ENCODE measurements at regions not wholly inside any gene's neighbourhood (a gene's known extent, or its start where the extent isn't known, plus 50 kb on each side); places are given as distances from the start of the nearest gene placed in this dataset.
"Not testable (repeated sequence)": the region's sequence is repeated elsewhere in the genome, so short reads cannot be mapped to it uniquely, and the experiment has no call there.

DNA sequence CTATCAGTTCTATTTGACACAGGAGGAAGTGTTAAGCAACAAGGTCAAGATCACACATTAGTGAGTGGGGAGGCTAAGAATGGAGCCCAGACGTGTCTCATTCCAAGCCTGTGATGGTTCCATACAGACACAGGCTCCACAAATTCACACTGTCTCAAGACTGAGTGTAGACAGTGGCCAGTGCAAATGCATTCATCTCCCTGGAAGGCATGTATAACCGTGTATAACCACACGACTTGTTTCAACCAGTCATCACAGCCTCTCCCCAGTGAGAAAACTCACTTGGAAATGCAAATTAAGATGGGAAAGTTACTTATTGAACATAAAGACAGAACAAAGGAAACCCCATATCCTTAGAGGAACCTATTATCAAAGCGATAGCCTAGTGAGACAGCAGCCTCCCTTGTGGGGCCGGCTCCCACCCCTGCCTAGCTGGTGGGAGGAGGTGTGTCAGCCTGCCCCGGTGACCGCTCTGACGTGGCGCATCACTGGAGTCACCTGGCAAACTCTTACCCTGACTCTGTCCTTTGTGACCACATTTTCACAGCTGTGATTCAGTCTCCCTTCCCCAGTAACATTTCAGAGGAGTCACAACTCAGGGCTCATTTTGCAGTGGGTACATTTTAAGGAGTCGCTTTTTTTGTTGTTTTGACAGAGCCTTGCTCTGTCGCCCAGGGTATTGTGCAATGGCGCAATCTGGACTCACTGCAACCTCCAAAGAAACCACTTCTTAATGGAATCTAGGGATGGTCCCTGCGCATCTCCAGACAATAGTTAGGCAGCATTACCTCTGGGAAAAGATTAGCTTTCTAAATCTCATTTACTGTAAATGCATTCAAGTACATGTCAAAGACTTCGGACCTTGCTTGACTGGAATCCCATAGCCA lies 126.6 kb upstream of the PARD3 start:
- TF ChIP-seq EZH2phosphoT487 (IDR thresholded peaks at IDR 0.05; ENCODE audit: insufficient read depth, low read depth) (no peak), EZH2 (IDR thresholded peaks at IDR 0.05; ENCODE audit: insufficient read depth, poor library complexity, severe bottlenecking) (no peak)
- H2AFZ ChIP-seq: no peak overlapping the region
- no peaks in the 10 kb centered on the region for H4K20me1 ChIP-seq (ENCODE audit: insufficient read depth)
- no peaks in the 10 kb centered on the region for H3K79me2 ChIP-seq (ENCODE audit: insufficient read depth)
- 81 to 84% methylated on average over 14 of the region's 14 CpGs for WGBS, 2 experiments (ENCODE audit: low coverage in 1 of 2, low lambda C conversion rate in 2 of 2, missing lambda C conversion rate in 2 of 2)
- no peak overlapping the region for H3K27ac ChIP-seq
- no peaks in the 10 kb centered on the region for H3K27me3 ChIP-seq (replicated peaks; ENCODE audit: insufficient read depth)
- H3K4me2 ChIP-seq (ENCODE audit: unreplicated experiment): no peak overlapping the region
- no peaks in the 10 kb centered on the region for H3K9me3 ChIP-seq (ENCODE audit: low read depth)
- H3F3A ChIP-seq (ENCODE audit: insufficient read depth): peaks cover 11% of the 10 kb centered on the region
- H3K36me3 ChIP-seq (ENCODE audit: low read depth): no peaks in the 10 kb centered on the region
- H3K9ac ChIP-seq: no peak overlapping the region
- no peaks in the 10 kb centered on the region for H3K9me2 ChIP-seq (ENCODE audit: insufficient read depth)
- in situ Hi-C loops (cut with MboI): no loop called here
- peak; percentile 57 for DNase-seq
- no peak overlapping the region for H3K4me3 ChIP-seq
- H3K4me1 ChIP-seq (ENCODE audit: insufficient read depth): no peaks in the 10 kb centered on the region

DNA sequence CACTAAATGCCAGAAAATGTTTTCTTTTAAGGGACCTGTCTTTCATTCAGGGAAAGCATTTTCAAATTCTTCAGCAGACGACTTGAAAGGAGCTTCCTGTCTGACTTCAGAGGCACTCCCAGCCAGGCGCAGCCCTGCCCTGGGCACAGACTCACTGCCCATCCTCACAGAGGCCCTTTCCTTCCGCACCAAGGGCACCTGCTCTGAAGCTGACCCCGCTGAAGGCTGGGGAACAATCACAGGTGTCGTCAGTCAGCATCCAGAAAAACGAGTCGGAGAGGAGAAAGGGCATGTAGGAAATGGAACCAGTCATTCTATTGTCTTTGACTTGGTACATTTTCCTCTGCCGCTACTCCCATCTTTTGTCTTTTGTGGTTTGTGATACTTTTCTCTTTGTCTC lies 125.3 kb upstream of the PARD3 start:
- WGBS, 2 experiments (ENCODE audit: low coverage in 1 of 2, low lambda C conversion rate in 2 of 2, missing lambda C conversion rate in 2 of 2): 78 to 81% methylated on average over 8 of the region's 8 CpGs
- H3K9me2 ChIP-seq (ENCODE audit: insufficient read depth): no peaks in the 10 kb centered on the region
- no peaks in the 10 kb centered on the region for H4K20me1 ChIP-seq (ENCODE audit: insufficient read depth)
- no peak overlapping the region for H3K27ac ChIP-seq
- H3K9me3 ChIP-seq (ENCODE audit: low read depth): no peaks in the 10 kb centered on the region
- peaks cover 11% of the 10 kb centered on the region for H3F3A ChIP-seq (ENCODE audit: insufficient read depth)
- no peak for DNase-seq
- no peaks in the 10 kb centered on the region for H3K79me2 ChIP-seq (ENCODE audit: insufficient read depth)
- no peaks in the 10 kb centered on the region for H3K27me3 ChIP-seq (replicated peaks; ENCODE audit: insufficient read depth)
- TF ChIP-seq EZH2 (IDR thresholded peaks at IDR 0.05; ENCODE audit: insufficient read depth, poor library complexity, severe bottlenecking): no peak
- no peak for TF ChIP-seq EZH2phosphoT487 (IDR thresholded peaks at IDR 0.05; ENCODE audit: insufficient read depth, low read depth)
- no peak overlapping the region for H3K9ac ChIP-seq
- in situ Hi-C loops (cut with MboI): no loop called here
- no peak overlapping the region for H3K4me3 ChIP-seq
- H3K4me1 ChIP-seq (ENCODE audit: insufficient read depth): no peaks in the 10 kb centered on the region
- no peak overlapping the region for H2AFZ ChIP-seq
- no peak overlapping the region for H3K4me2 ChIP-seq (ENCODE audit: unreplicated experiment)
- no peaks in the 10 kb centered on the region for H3K36me3 ChIP-seq (ENCODE audit: low read depth)

DNA sequence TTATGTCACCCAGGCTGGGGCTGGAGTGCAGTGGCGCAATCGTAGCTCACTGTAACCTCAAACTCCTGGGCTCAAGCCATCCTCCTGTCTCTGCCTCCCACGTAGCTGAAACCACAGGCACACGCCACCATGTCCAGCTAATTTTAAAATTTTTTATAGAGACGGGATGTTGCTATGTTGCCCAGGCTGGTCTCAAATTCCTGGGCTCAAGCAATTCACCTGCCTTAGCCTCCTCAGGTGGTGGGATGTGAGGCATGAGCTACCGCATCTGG lies 123.2 kb upstream of the PARD3 start:
- Histone ChIP-seq H3K27ac (no peak overlapping the region), H3K4me1 (ENCODE audit: insufficient read depth) (no peaks in the 10 kb centered on the region), H3K9ac (no peak overlapping the region), H3K27me3 (replicated peaks; ENCODE audit: insufficient read depth) (no peaks in the 10 kb centered on the region), H3K79me2 (ENCODE audit: insufficient read depth) (no peaks in the 10 kb centered on the region), H3K9me2 (ENCODE audit: insufficient read depth) (no peaks in the 10 kb centered on the region), H2AFZ (no peak overlapping the region), H3K9me3 (ENCODE audit: low read depth) (no peaks in the 10 kb centered on the region), H3K4me2 (ENCODE audit: unreplicated experiment) (no peak overlapping the region), H3K36me3 (ENCODE audit: low read depth) (no peaks in the 10 kb centered on the region), H3K4me3 (no peak overlapping the region), H4K20me1 (ENCODE audit: insufficient read depth) (no peaks in the 10 kb centered on the region), H3F3A (ENCODE audit: insufficient read depth) (peaks cover 11% of the 10 kb centered on the region)
- in situ Hi-C loops (cut with MboI): no loop called here
- DNase-seq: peak; percentile 36
- WGBS, 2 experiments (ENCODE audit: low coverage in 1 of 2, low lambda C conversion rate in 2 of 2, missing lambda C conversion rate in 2 of 2): 74 to 84% methylated on average over 6 of the region's 6 CpGs
- no peak for TF ChIP-seq EZH2phosphoT487 (IDR thresholded peaks at IDR 0.05; ENCODE audit: insufficient read depth, low read depth)
- TF ChIP-seq EZH2 (IDR thresholded peaks at IDR 0.05; ENCODE audit: insufficient read depth, poor library complexity, severe bottlenecking): no peak

DNA sequence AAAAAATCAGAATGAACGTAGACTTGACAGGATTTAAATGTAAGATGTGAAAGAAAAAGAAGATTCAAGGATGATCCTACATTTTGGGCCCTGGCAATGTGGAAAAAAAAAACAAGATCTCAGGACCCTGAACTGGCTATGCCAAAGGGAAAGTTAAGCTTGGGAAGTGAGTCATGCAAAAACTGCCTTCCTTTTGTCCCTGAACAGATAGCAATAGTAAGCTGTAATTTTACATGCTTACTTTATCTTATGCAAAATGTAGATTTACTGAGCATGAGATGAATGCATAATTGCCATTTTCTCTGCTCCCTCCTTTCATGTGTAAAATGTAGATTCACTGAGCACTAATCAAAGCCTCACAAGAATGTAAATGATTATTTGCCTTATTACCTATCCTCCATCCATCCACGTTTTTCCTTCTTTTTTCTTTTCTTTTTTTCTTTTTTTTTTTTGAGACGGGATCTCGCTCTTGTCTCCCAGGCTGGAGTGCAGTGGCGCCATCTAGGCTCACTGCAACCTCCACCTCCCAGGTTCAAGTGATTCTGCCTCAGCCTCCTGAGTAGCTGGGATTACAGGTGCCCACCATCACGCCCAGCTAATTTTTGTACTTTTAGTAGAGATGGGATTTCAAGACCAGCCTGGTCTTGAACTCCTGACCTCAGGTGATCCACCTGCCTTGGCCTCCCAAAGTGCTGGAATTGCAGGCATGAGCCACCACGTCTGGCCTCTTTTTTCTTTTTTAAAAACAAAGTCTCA lies 122.7 kb upstream of the PARD3 start:
- H3K36me3 ChIP-seq (ENCODE audit: low read depth); H3K79me2 ChIP-seq (ENCODE audit: insufficient read depth); in situ Hi-C loops (cut with MboI); H3K27ac ChIP-seq; H3K4me2 ChIP-seq (ENCODE audit: unreplicated experiment); H3K9me2 ChIP-seq (ENCODE audit: insufficient read depth); H3K9me3 ChIP-seq (ENCODE audit: low read depth); H3K4me3 ChIP-seq; H3K4me1 ChIP-seq (ENCODE audit: insufficient read depth); H3K9ac ChIP-seq; H4K20me1 ChIP-seq (ENCODE audit: insufficient read depth); H3K27me3 ChIP-seq (replicated peaks; ENCODE audit: insufficient read depth); H2AFZ ChIP-seq: not testable (repeated sequence)
- 53 to 55% methylated on average over 7 of the region's 7 CpGs for WGBS, 2 experiments (ENCODE audit: low coverage in 1 of 2, low lambda C conversion rate in 2 of 2, missing lambda C conversion rate in 2 of 2)
- peak; percentile 20 for DNase-seq
- H3F3A ChIP-seq (ENCODE audit: insufficient read depth): peaks cover 11% of the 10 kb centered on the region
